IMR-90 (cell line): ENCODE measurements at regions not wholly inside any gene's neighbourhood (a gene's known extent, or its start where the extent isn't known, plus 50 kb on each side); places are given as distances from the start of the nearest gene placed in this dataset.

ENCODE experiments used
- ATAC-seq: fragments of 200-7000 bp; cut with Tn5 transposase; 2 replicates; pipeline ENCODE4 v1.9.1; 2020; ENCODE audit warnings: low read depth, mild to moderate bottlenecking, moderate library complexity
- BruUV-seq: library from RNA; stranded (reverse); fragments of 400-500 nt; replicated peaks from 2 replicates; lab custom pipeline; 2021; lab: Mats Ljungman, UMichigan
- CTCF ChIA-PET: fragments of 300-600 bp; formaldehyde crosslinking; extraction: SDS; loops from one replicate; lab custom pipeline; 2021; ENCODE audit warnings: antibody characterized with exemption; lab: Yijun Ruan, JAX
- POLR2A ChIA-PET: fragments of 300-600 bp; sonication (Branson Sonifier 250); formaldehyde crosslinking; loops from one replicate; lab custom pipeline; 2022; ENCODE audit warnings: antibody characterized with exemption; ENCODE audit not compliant: unreplicated experiment; lab: Charles Lee
- DNase-seq: peaks from one replicate; pipeline ENCODE4 v3.0.0; 2013
- H2AFZ ChIP-seq: replicated peaks from 2 replicates; pipeline ENCODE3; 2013; ENCODE audit warnings: low read length, mild to moderate bottlenecking; ENCODE audit not compliant: poor library complexity
- H2AK5ac ChIP-seq: 2 replicates; pipeline ENCODE4 v1.6.1; 2013; ENCODE audit warnings: low read depth, low read length, inconsistent platforms
- H2AK9ac ChIP-seq: replicated peaks from 2 replicates; pipeline ENCODE3; 2013; ENCODE audit warnings: mild to moderate bottlenecking, low read depth, low read length, moderate library complexity; ENCODE audit not compliant: poor library complexity
- H2BK120ac ChIP-seq: 2 replicates; pipeline ENCODE4 v1.6.1; 2013; ENCODE audit warnings: low read depth, low read length, inconsistent platforms
- H2BK15ac ChIP-seq: 3 replicates; pipeline ENCODE4 v1.6.1; 2013; ENCODE audit warnings: low read depth, low read length, inconsistent platforms
- H2BK20ac ChIP-seq: 2 replicates; pipeline ENCODE4 v1.6.1; 2013; ENCODE audit warnings: low read depth, mild to moderate bottlenecking, inconsistent platforms, low read length, moderate library complexity
- H2BK5ac ChIP-seq: 2 replicates; pipeline ENCODE4 v1.6.1; 2013; ENCODE audit warnings: mild to moderate bottlenecking, low read depth, low read length, inconsistent platforms; ENCODE audit not compliant: poor library complexity, severe bottlenecking
- H3K14ac ChIP-seq: replicated peaks from 2 replicates; pipeline ENCODE4 v1.6.1; 2013; ENCODE audit warnings: low read depth, low read length, inconsistent platforms
- H3K18ac ChIP-seq: 2 replicates; pipeline ENCODE4 v1.6.1; 2013; ENCODE audit warnings: low read depth, low read length, control low read depth
- H3K23ac ChIP-seq: 2 replicates; pipeline ENCODE4 v1.6.1; 2013; ENCODE audit warnings: low read depth, low read length, inconsistent platforms
- H3K27ac ChIP-seq: 2 replicates; pipeline ENCODE4 v1.5.1; 2013; ENCODE audit warnings: mild to moderate bottlenecking, control low read depth, low read length; ENCODE audit not compliant: insufficient read depth
- H3K27me3 ChIP-seq: 2 replicates; pipeline ENCODE4 v1.6.1; 2013; ENCODE audit warnings: low read length; ENCODE audit not compliant: control insufficient read depth, insufficient read depth
- H3K36me3 ChIP-seq: 2 replicates; pipeline ENCODE4 v1.6.1; 2013; ENCODE audit warnings: low read length, mixed read lengths; ENCODE audit not compliant: control insufficient read depth, insufficient read depth
- H3K4ac ChIP-seq: 2 replicates; pipeline ENCODE4 v1.6.1; 2013; ENCODE audit warnings: low read depth, low read length, inconsistent platforms
- H3K4me1 ChIP-seq: 2 replicates; pipeline ENCODE4 v1.6.1; 2013; ENCODE audit warnings: low read length, mixed read lengths; ENCODE audit not compliant: control insufficient read depth, insufficient read depth
- H3K4me2 ChIP-seq: 2 replicates; pipeline ENCODE4 v1.6.1; 2013; ENCODE audit warnings: low read depth, mild to moderate bottlenecking, control low read depth, low read length, moderate library complexity
- H3K4me3 ChIP-seq: 2 replicates; pipeline ENCODE4 v1.5.1; 2013; ENCODE audit warnings: low read depth, mild to moderate bottlenecking, control low read depth, low read length, moderate library complexity; ENCODE audit not compliant: insufficient read depth
- H3K56ac ChIP-seq: 2 replicates; pipeline ENCODE4 v1.6.1; 2013; ENCODE audit warnings: low read length, inconsistent platforms; ENCODE audit not compliant: insufficient read depth; ENCODE audit errors: extremely low read depth
- H3K79me1 ChIP-seq, 2 experiments: 2 replicates each; pipeline ENCODE4 v1.6.1; 2013; ENCODE audit warnings: low read length in 2 of 2, inconsistent platforms in 1 of 2, low read depth in 1 of 2
- H3K9ac ChIP-seq: 2 replicates; pipeline ENCODE4 v1.6.1; 2013; ENCODE audit warnings: low read depth, low read length, control low read depth
- H3K9me1 ChIP-seq: 2 replicates; pipeline ENCODE4 v1.6.1; 2013; ENCODE audit warnings: low read length, inconsistent platforms; ENCODE audit not compliant: insufficient read depth
- H3K9me3 ChIP-seq: 2 replicates; pipeline ENCODE4 v1.6.1; 2013; ENCODE audit warnings: low read length; ENCODE audit not compliant: control insufficient read depth, insufficient read depth
- H4K20me1 ChIP-seq: 2 replicates; pipeline ENCODE4 v1.6.1; 2013; ENCODE audit warnings: low read length, inconsistent platforms; ENCODE audit not compliant: insufficient read depth
- H4K5ac ChIP-seq: 2 replicates; pipeline ENCODE4 v1.6.1; 2013; ENCODE audit warnings: mild to moderate bottlenecking, low read depth, low read length, control low read depth
- H4K8ac ChIP-seq, 2 experiments: 2 replicates each; pipeline ENCODE4 v1.6.1; 2013; ENCODE audit warnings: low read depth in 2 of 2, low read length in 2 of 2, control low read depth in 1 of 2, inconsistent platforms in 1 of 2
- H4K91ac ChIP-seq: 2 replicates; pipeline ENCODE4 v1.6.1; 2013; ENCODE audit warnings: low read depth, low read length, inconsistent platforms; ENCODE audit not compliant: insufficient read depth
- SMC3 ChIP-seq: fragments of 150-350 bp; IDR thresholded peaks from 2 replicates; pipeline ENCODE4 v1.6.1; 2016; ENCODE audit warnings: low read depth, mild to moderate bottlenecking, antibody characterized with exemption, low read length, moderate library complexity
- WGBS, 2 experiments: methylation state at CpG; one replicate each; pipeline versions ENCODE4 v1.1.5 to v1.1.7; 2013; ENCODE audit warnings: missing lambda C conversion rate in 2 of 2; ENCODE audit not compliant: insufficient read length in 1 of 2; ENCODE audit errors: extremely low coverage in 2 of 2; 5-methylcytosine and 5-hydroxymethylcytosine counted together
- dilution Hi-C: fragments of 300-500 bp; cut with HindIII; formaldehyde crosslinking; loops from one replicate; pipeline ENCODE4 v1.14.3; 2018; ENCODE audit warnings: low sequenced_read_pairs; ENCODE audit not compliant: unreplicated experiment
- in situ Hi-C: fragments of 300-500 bp; cut with MboI; formaldehyde crosslinking; loops from 3 replicates; pipeline ENCODE4 v1.14.3; 2019; ENCODE audit warnings: low sequenced_read_pairs, inconsistent platforms, mixed read lengths
- intact Hi-C: fragments of 100-400 bp; cut with micrococcal nuclease; formaldehyde crosslinking; loops from 2 replicates; pipeline ENCODE4 v1.10.0; 2022
- TF ChIP-seq, protein P1 (sequence below): fragments of 150-350 bp; IDR thresholded peaks from 2 replicates; pipeline ENCODE4 v1.6.1; 2017; ENCODE audit warnings: mild to moderate bottlenecking, antibody characterized with exemption, low read length, low read depth

GRCh38 chr5:102087906-102088305 is 208.2 kb downstream of the SLCO4C1 start:
- Histone ChIP-seq H4K91ac (no peak overlapping the region), H2BK15ac (no peak overlapping the region), H2BK120ac (no peak overlapping the region), H3K9me1 (no peaks in the 10 kb centered on the region), H4K20me1 (no peaks in the 10 kb centered on the region), H3K14ac (no peak overlapping the region), H2AK9ac (no peak overlapping the region), H3K4me1 (no peaks in the 10 kb centered on the region), H3K23ac (no peak overlapping the region), H4K5ac (no peak overlapping the region), H2BK5ac (no peak overlapping the region), H3K56ac (no peak overlapping the region), H3K4me2 (no peak overlapping the region), H4K8ac (no peak overlapping the region), H3K27ac (no peak overlapping the region), H2AFZ (no peak overlapping the region), H2AK5ac (no peak overlapping the region), H3K27me3 (no peaks in the 10 kb centered on the region), H3K9ac (no peak overlapping the region), H3K36me3 (no peaks in the 10 kb centered on the region), H3K9me3 (peaks cover 9% of the 10 kb centered on the region), H3K4me3 (no peak overlapping the region), H3K4ac (no peak overlapping the region), H3K18ac (no peak overlapping the region), H2BK20ac (no peak overlapping the region), H3K79me1 (no peaks in the 10 kb centered on the region)
- no TSS peak for BruUV-seq
- POLR2A ChIA-PET, result no interaction called here
- dilution Hi-C loops (no loop called here), in situ Hi-C loops (no loop called here), intact Hi-C loops (no loop called here)
- CTCF ChIA-PET, result no interaction called here
- no peak for DNase-seq
- no CpG with 5 or more reads among the region's 2 CpGs for whole genome bisulfite sequencing, 2 experiments
- no peak for ATAC-seq
- no peak for TF ChIP-seq SMC3
- TF ChIP-seq, protein P1, sequence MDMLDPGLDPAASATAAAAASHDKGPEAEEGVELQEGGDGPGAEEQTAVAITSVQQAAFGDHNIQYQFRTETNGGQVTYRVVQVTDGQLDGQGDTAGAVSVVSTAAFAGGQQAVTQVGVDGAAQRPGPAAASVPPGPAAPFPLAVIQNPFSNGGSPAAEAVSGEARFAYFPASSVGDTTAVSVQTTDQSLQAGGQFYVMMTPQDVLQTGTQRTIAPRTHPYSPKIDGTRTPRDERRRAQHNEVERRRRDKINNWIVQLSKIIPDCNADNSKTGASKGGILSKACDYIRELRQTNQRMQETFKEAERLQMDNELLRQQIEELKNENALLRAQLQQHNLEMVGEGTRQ, result no peak
